Suprapubic skin (tissue), 4 donors: ENCODE measurements at regions not wholly inside any gene's neighbourhood (a gene's known extent, or its start where the extent isn't known, plus 50 kb on each side); places are given as distances from the start of the nearest gene placed in this dataset.

Source experiments
- CTCF ChIP-seq, 2 donors: fragments of 200-600 bp in 1 of 2; fragments of 450-650 bp in 1 of 2; sonication (generic) in 1 of 2; IDR thresholded peaks; one replicate each; pipeline ENCODE4 v1.5.1; 2016 to 2019; ENCODE audit warnings: antibody characterized with exemption in 2 of 2, mild to moderate bottlenecking in 1 of 2, moderate library complexity in 1 of 2
- EP300 ChIP-seq: sonication (generic); formaldehyde crosslinking; IDR thresholded peaks from one replicate; pipeline ENCODE4 v1.6.1; 2017; ENCODE audit warnings: antibody characterized with exemption
- POLR2A ChIP-seq, 2 donors: fragments of 450-650 bp; IDR thresholded peaks; one replicate each; pipeline ENCODE4 v1.6.1; 2017; ENCODE audit warnings: antibody characterized with exemption in 2 of 2, mild to moderate bottlenecking in 2 of 2, moderate library complexity in 2 of 2
- POLR2AphosphoS5 ChIP-seq, 3 donors: sonication (generic); formaldehyde crosslinking; IDR thresholded peaks; one replicate each; pipeline ENCODE4 v1.6.1; 2017; ENCODE audit warnings: antibody characterized with exemption in 3 of 3

- TF ChIP-seq CTCF (IDR thresholded peaks at IDR 0.05): no peak
- no peak for TF ChIP-seq EP300
- TF ChIP-seq POLR2A (IDR thresholded peaks at IDR 0.05): no peak
- TF ChIP-seq POLR2AphosphoS5 (IDR thresholded peaks at IDR 0.05): no peak
Measured at GRCh38 chr20:41668057-41668749, 50.0 kb upstream of the CHD6 start.
